ENCODE measurements at regions not wholly inside any gene's neighbourhood (a gene's known extent, or its start where the extent isn't known, plus 50 kb on each side); places are given as distances from the start of the nearest gene placed in this dataset.

DNA sequence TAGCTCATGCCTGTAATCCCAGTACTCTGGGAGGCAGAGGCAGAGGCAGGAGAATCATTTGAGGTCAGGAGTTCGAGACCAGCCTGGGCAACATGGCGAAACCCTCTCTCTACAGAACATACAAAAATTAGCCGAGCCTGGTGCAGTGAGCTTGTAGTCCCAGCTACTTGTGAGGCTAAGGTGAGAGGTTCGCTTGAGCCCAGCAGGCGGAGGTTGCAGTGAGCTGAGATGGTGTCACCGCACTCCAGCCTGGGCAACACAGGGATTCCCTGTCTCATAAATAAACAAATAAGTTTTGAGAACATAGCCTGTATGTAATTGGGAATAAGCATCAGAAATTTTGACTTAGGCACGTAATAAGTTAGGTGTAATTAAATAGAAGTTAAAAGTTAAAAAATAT is 971.7 kb upstream of the COX7C start:
- Histone ChIP-seq H3K9me3 (ENCODE audit: control insufficient read depth in 4 of 4, low read length in 3 of 4) (no peaks in the 10 kb centered on the region), H3K4me1 (ENCODE audit: control insufficient read depth in 4 of 4, insufficient read depth in 4 of 4, low read length in 3 of 4) (no peaks in the 10 kb centered on the region), H3K27me3 (ENCODE audit: control insufficient read depth in 4 of 4, insufficient read depth in 4 of 4, low read length in 3 of 4) (no peaks in the 10 kb centered on the region), H3K27ac (ENCODE audit: low read depth in 1 of 2, low read length in 2 of 2) (no peak overlapping the region), H3K4me3 (ENCODE audit: low read depth in 1 of 3, low read length in 3 of 3) (no peak overlapping the region), H3K9ac (ENCODE audit: low read depth in 1 of 2, low read length in 2 of 2) (no peak overlapping the region), H3K36me3 (ENCODE audit: control insufficient read depth in 4 of 4, insufficient read depth in 3 of 4, low read depth in 1 of 4, low read length in 3 of 4) (no peaks in the 10 kb centered on the region)
- WGBS, result 88% methylated on average over 7 of the region's 7 CpGs
- TF ChIP-seq TAF1 (conservative IDR thresholded peaks at IDR 0.05), result no peak
- no peak for TF ChIP-seq FOXA1 (IDR thresholded peaks at IDR 0.05)
- TF ChIP-seq, protein P1, sequence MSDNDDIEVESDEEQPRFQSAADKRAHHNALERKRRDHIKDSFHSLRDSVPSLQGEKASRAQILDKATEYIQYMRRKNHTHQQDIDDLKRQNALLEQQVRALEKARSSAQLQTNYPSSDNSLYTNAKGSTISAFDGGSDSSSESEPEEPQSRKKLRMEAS (IDR thresholded peaks at IDR 0.05), result no peak
- TF ChIP-seq, protein P2, sequence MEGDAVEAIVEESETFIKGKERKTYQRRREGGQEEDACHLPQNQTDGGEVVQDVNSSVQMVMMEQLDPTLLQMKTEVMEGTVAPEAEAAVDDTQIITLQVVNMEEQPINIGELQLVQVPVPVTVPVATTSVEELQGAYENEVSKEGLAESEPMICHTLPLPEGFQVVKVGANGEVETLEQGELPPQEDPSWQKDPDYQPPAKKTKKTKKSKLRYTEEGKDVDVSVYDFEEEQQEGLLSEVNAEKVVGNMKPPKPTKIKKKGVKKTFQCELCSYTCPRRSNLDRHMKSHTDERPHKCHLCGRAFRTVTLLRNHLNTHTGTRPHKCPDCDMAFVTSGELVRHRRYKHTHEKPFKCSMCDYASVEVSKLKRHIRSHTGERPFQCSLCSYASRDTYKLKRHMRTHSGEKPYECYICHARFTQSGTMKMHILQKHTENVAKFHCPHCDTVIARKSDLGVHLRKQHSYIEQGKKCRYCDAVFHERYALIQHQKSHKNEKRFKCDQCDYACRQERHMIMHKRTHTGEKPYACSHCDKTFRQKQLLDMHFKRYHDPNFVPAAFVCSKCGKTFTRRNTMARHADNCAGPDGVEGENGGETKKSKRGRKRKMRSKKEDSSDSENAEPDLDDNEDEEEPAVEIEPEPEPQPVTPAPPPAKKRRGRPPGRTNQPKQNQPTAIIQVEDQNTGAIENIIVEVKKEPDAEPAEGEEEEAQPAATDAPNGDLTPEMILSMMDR (IDR thresholded peaks at IDR 0.05; ENCODE audit: low read depth, low read length, missing input control), result no peak
- TF ChIP-seq, protein P3, sequence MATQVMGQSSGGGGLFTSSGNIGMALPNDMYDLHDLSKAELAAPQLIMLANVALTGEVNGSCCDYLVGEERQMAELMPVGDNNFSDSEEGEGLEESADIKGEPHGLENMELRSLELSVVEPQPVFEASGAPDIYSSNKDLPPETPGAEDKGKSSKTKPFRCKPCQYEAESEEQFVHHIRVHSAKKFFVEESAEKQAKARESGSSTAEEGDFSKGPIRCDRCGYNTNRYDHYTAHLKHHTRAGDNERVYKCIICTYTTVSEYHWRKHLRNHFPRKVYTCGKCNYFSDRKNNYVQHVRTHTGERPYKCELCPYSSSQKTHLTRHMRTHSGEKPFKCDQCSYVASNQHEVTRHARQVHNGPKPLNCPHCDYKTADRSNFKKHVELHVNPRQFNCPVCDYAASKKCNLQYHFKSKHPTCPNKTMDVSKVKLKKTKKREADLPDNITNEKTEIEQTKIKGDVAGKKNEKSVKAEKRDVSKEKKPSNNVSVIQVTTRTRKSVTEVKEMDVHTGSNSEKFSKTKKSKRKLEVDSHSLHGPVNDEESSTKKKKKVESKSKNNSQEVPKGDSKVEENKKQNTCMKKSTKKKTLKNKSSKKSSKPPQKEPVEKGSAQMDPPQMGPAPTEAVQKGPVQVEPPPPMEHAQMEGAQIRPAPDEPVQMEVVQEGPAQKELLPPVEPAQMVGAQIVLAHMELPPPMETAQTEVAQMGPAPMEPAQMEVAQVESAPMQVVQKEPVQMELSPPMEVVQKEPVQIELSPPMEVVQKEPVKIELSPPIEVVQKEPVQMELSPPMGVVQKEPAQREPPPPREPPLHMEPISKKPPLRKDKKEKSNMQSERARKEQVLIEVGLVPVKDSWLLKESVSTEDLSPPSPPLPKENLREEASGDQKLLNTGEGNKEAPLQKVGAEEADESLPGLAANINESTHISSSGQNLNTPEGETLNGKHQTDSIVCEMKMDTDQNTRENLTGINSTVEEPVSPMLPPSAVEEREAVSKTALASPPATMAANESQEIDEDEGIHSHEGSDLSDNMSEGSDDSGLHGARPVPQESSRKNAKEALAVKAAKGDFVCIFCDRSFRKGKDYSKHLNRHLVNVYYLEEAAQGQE (IDR thresholded peaks at IDR 0.05), result no peak
- TF ChIP-seq FOXA2 (IDR thresholded peaks at IDR 0.05), result no peak
- no peak for TF ChIP-seq EGR1 (IDR thresholded peaks at IDR 0.05; ENCODE audit: low read depth in 2 of 2)
- DNase-seq (ENCODE audit: low spot score), result no peak

DNA sequence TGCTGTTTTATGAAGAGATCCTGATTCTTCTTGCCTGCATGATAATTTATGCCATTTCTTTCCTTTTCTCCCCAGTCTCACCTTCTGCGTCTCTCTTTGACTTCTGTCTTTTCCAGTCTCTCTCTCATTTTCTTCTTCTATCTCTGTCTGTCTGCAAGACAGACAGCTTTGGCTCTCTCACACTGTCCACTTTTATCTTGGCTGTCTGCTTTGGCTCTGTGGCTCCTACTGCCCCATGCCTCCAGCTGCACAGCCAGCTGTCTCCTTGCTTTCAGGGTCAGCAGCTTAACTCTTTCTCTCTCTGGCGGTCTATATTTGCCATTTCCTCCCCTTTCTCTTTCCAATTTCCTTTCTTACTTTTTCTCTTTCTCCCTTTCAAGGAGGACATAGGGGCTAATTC is 971.1 kb upstream of the COX7C start:
- H3K36me3 ChIP-seq (ENCODE audit: control insufficient read depth in 4 of 4, insufficient read depth in 3 of 4, low read depth in 1 of 4, low read length in 3 of 4), result no peaks in the 10 kb centered on the region
- H3K4me3 ChIP-seq (ENCODE audit: low read depth in 1 of 3, low read length in 3 of 3), result no peak overlapping the region
- no peaks in the 10 kb centered on the region for H3K9me3 ChIP-seq (ENCODE audit: control insufficient read depth in 4 of 4, low read length in 3 of 4)
- DNase-seq (ENCODE audit: low spot score), result no peak
- H3K27me3 ChIP-seq (ENCODE audit: control insufficient read depth in 4 of 4, insufficient read depth in 4 of 4, low read length in 3 of 4), result no peaks in the 10 kb centered on the region
- TF ChIP-seq RXRA (IDR thresholded peaks at IDR 0.05) (no peak), RAD21 (IDR thresholded peaks at IDR 0.05) (no peak), JUND (IDR thresholded peaks at IDR 0.05) (no peak), FOXA1 (IDR thresholded peaks at IDR 0.05) (no peak), GABPA (IDR thresholded peaks at IDR 0.05 in 1 of 2, conservative IDR thresholded peaks at IDR 0.05 in 1 of 2) (no peak), EGR1 (IDR thresholded peaks at IDR 0.05; ENCODE audit: low read depth in 2 of 2) (no peak), YY1 (IDR thresholded peaks at IDR 0.05) (no peak), FOXA2 (IDR thresholded peaks at IDR 0.05) (no peak)
- TF ChIP-seq, protein P2 (IDR thresholded peaks at IDR 0.05; ENCODE audit: low read depth, low read length, missing input control), result no peak
- H3K9ac ChIP-seq (ENCODE audit: low read depth in 1 of 2, low read length in 2 of 2), result no peak overlapping the region
- 88% methylated on average over 2 of the region's 2 CpGs for WGBS
- no peaks in the 10 kb centered on the region for H3K4me1 ChIP-seq (ENCODE audit: control insufficient read depth in 4 of 4, insufficient read depth in 4 of 4, low read length in 3 of 4)
- no peak overlapping the region for H3K27ac ChIP-seq (ENCODE audit: low read depth in 1 of 2, low read length in 2 of 2)

Measured in liver (tissue), 8 donors.